Colonic mucosa (tissue), 4 donors: ENCODE measurements at regions not wholly inside any gene's neighbourhood (a gene's known extent, or its start where the extent isn't known, plus 50 kb on each side); places are given as distances from the start of the nearest gene placed in this dataset.

Experiments
- DNase-seq: peaks from one replicate; pipeline ENCODE4 v3.0.0-alpha.2; 2020
- H3K27ac ChIP-seq: fragments of 200-600 bp; one replicate; pipeline ENCODE4 v1.8.0; 2021
- H3K27me3 ChIP-seq: fragments of 200-600 bp; one replicate; pipeline ENCODE4 v1.8.0; 2021
- H3K36me3 ChIP-seq: fragments of 200-600 bp; one replicate; pipeline ENCODE4 v1.8.0; 2021
- H3K4me1 ChIP-seq: fragments of 200-600 bp; one replicate; pipeline ENCODE4 v1.8.0; 2021; ENCODE audit warnings: mild to moderate bottlenecking
- H3K4me3 ChIP-seq: fragments of 200-600 bp; one replicate; pipeline ENCODE4 v1.8.0; 2021
- H3K9ac ChIP-seq, 2 donors: one replicate each; pipeline ENCODE4 v1.7.0; 2013; ENCODE audit warnings: control low read depth in 2 of 2, low read depth in 2 of 2, low read length in 2 of 2
- H3K9me3 ChIP-seq: fragments of 200-600 bp; one replicate; pipeline ENCODE4 v1.8.0; 2021
- CTCF ChIP-seq: fragments of 200-600 bp; IDR thresholded peaks from one replicate; pipeline ENCODE4 v1.8.0; 2022; ENCODE audit warnings: antibody characterized with exemption, mild to moderate bottlenecking
- intact Hi-C: fragments of 100-400 bp; cut with DNase I; formaldehyde crosslinking; loops from one replicate; pipeline ENCODE4 v1.14.1; 2022
- donor health status: healthy.
- donor health status: DM: no; HTN: no; CAD: no.
- donor health status: DM: no; HTN: no; CAD: no.

GRCh38 chr4:167428156-167428555, 193.9 kb upstream of the SPOCK3 start:
- no peak for TF ChIP-seq CTCF
- Histone ChIP-seq H3K4me3 (no peak overlapping the region), H3K36me3 (no peaks in the 10 kb centered on the region), H3K9ac (no peak overlapping the region), H3K27ac (no peak overlapping the region), H3K9me3 (no peaks in the 10 kb centered on the region), H3K4me1 (no peaks in the 10 kb centered on the region), H3K27me3 (no peaks in the 10 kb centered on the region)
- intact Hi-C loops: no loop called here
- DNase-seq: no peak

GRCh38 chr4:167431371-167431770, 197.1 kb upstream of the SPOCK3 start:
- no peak for TF ChIP-seq CTCF
- no peaks in the 10 kb centered on the region for H3K27me3 ChIP-seq
- H3K9ac ChIP-seq: no peak overlapping the region
- intact Hi-C loops: no loop called here
- H3K36me3 ChIP-seq: no peaks in the 10 kb centered on the region
- no peak for DNase-seq
- no peak overlapping the region for H3K4me3 ChIP-seq
- H3K27ac ChIP-seq: no peak overlapping the region
- H3K9me3 ChIP-seq: no peaks in the 10 kb centered on the region
- H3K4me1 ChIP-seq: no peaks in the 10 kb centered on the region

- no peak overlapping the region for H3K9ac ChIP-seq
- no peak overlapping the region for H3K27ac ChIP-seq
- no peak for DNase-seq
- no peak for TF ChIP-seq CTCF
- no peaks in the 10 kb centered on the region for H3K27me3 ChIP-seq
- no peaks in the 10 kb centered on the region for H3K9me3 ChIP-seq
- no peaks in the 10 kb centered on the region for H3K4me1 ChIP-seq
- H3K36me3 ChIP-seq: no peaks in the 10 kb centered on the region
- no peak overlapping the region for H3K4me3 ChIP-seq
- intact Hi-C loops: no loop called here
These were observed 201.5 kb upstream of the SPOCK3 start for GRCh38 chr4:167435786-167436185.

- intact Hi-C loops: no loop called here
- no peak for TF ChIP-seq CTCF
- Histone ChIP-seq H3K36me3 (no peaks in the 10 kb centered on the region), H3K9me3 (no peaks in the 10 kb centered on the region), H3K27ac (no peak overlapping the region), H3K27me3 (no peaks in the 10 kb centered on the region), H3K4me1 (no peaks in the 10 kb centered on the region), H3K4me3 (no peak overlapping the region), H3K9ac (no peak overlapping the region)
- DNase-seq: no peak
These were observed 209.5 kb upstream of the SPOCK3 start for GRCh38 chr4:167443841-167444240.

- intact Hi-C loops: no loop called here
- Histone ChIP-seq H3K4me3 (no peak overlapping the region), H3K9me3 (no peaks in the 10 kb centered on the region), H3K27me3 (no peaks in the 10 kb centered on the region), H3K27ac (no peak overlapping the region), H3K9ac (no peak overlapping the region), H3K36me3 (no peaks in the 10 kb centered on the region), H3K4me1 (no peaks in the 10 kb centered on the region)
- no peak for DNase-seq
- no peak for TF ChIP-seq CTCF
These were observed 218.7 kb upstream of the SPOCK3 start for GRCh38 chr4:167452922-167453430.

- Histone ChIP-seq H3K4me3 (no peak overlapping the region), H3K9me3 (no peaks in the 10 kb centered on the region), H3K36me3 (no peaks in the 10 kb centered on the region), H3K27ac (no peak overlapping the region), H3K27me3 (no peaks in the 10 kb centered on the region), H3K4me1 (no peaks in the 10 kb centered on the region), H3K9ac (no peak overlapping the region)
- intact Hi-C loops: no loop called here
- no peak for TF ChIP-seq CTCF
- DNase-seq: no peak
These were observed 222.3 kb upstream of the SPOCK3 start for GRCh38 chr4:167456619-167457018.
